ENCODE measurements at regions not wholly inside any gene's neighbourhood (a gene's known extent, or its start where the extent isn't known, plus 50 kb on each side); places are given as distances from the start of the nearest gene placed in this dataset.

DNA sequence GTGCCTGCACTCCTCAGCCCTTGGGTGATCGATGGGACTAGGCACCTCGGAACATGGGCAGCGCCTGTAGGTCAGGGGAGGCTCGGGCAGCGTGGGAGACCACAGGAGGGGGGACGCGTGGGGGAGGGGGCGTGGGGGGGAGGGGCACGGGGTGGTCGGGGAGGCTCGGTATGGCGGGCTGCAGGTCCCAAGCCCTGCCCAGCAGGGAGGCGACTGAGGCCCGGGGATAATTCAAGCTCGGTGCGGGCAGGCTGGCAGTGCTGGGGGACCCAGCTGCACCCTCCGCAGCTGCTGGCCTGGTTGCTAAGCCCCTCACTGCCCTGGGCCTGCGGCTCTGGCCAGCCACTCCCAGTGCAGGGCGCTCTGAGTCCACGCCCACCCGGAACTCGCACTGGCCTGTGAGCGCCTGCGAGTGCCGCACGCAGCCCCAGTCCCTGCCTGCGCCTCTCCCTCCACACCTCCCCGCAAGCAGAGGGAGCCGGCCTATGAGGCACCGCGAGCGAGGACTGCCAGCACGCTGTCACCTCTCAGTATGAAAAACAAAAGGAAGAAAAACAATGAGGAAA is 1698.3 kb upstream of the RAG2 start:
- no peak for DNase-seq

GRCh38 chr11:38282718-38283117 is 1684.7 kb upstream of the RAG2 start:
- DNase-seq = no peak

GRCh38 chr11:38278457-38279141 is 1680.6 kb upstream of the RAG2 start:
- DNase-seq = no peak

DNA sequence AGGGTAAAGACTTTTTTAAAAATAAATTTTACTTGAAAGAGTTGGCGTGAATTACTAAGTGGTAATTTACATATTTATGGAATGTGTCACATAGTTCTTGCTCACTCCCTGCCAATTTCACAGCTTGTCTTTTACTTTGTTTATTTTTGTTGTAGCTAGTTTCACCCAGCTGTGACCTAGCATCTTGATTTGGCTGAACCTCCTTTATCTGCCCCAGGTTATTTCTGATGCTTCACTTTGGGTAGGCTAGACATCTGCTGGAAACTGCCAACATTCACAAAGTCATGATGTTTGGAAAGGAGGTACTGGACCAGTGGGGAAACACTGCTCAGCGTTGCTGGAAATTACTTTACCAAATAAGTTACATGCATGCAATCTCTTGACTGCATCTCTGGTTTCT is 1676.0 kb upstream of the RAG2 start:
- DNase-seq = no peak

GRCh38 chr11:38272376-38272775 is 1674.3 kb upstream of the RAG2 start:
- DNase-seq = no peak

DNA sequence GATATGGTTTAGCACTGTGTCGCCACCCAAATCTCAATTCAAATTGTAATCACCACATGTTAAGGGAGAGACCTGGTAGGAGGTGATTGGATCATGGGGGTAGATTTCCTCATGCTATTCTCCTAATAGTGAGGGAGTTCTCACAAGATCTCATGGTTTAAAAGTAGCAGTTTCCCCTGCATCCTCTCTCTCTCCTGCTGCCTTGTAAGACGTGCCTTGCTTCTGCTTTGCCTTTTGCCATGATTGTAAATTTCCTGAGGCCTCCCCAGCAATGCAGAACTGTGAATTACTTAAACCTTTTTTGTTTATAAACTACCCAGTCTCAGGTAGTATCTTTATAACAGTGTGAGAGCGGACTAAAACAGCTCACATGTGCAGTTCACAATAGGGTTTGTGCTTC is 1668.7 kb upstream of the RAG2 start:
- DNase-seq = no peak

DNA sequence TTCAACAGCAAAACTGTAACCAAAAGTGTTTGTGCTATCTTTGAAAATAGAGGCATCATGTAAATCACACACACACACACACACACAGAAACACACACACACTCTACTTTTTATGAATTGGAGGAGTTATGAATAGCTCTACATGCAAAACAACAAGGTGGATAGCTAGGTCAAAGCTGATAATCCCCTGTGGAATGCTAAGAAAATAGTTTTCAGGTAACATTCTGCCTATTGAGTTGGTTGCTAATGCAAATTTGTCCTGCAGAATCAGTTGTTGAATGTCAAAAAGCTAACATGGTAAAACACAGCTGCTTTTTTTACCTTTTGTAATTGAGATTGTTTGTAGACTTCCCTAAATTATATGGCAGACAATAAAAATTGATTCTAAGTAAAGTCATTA is 1658.4 kb upstream of the RAG2 start:
- DNase-seq = no peak

DNA sequence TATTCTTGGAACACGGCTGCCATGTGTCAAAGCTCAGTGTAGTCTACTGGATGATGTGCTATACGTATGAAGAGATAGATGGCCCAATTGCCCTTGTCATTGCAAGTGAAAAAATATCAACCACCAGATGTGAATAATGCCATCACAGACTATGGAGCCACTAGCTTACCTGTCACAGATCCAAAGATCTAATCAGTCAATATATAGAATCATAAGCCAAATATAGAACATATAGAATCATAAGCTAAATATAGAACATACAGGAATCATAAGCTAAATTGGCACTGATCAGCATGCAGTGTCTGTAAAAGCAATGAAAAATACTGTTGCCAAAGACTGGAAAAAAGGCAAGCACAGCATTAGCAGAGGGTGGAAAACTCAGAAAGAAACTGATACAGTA is 1656.9 kb upstream of the RAG2 start:
- no peak for DNase-seq

DNA sequence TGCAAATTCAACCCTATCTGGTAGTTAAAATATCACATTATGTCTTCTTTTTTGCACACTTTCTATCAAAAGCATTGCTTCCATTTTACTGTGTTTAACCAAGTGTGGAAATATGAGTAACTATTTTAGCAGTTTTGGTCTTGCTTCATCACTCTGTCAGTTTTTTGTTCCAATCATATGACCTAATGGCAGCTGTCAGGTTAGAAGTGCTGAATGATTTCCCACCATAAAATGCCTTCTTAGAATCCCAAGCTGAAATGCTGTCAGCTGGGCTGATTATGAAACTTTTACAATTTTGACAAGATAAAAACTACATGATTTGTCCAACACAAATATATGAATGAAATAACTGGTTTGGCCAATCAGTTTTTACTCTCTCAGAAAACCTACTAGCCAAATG is 1654.6 kb upstream of the RAG2 start:
- DNase-seq = no peak

GRCh38 chr11:38246451-38246850 is 1648.4 kb upstream of the RAG2 start:
- no peak for DNase-seq

DNA sequence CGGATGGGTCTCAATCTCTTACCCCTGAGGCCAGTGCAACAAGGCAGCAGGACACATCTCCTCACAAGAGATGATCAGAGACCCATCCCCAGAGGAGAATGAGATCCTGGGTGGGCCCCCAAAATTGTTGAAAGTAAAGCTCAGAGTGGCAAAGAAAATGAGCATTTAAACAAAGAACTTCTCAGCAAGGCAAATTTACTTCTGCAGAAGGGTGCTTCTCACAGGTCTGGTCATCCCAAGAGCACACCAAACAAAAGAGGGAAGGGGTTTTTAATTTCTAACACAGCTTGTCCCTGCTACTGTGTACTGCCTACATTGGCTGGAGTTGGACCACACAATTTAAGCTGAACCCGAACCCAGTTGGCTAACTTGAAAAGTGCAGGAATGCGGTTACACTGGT is 1628.6 kb upstream of the RAG2 start:
- DNase-seq = no peak

- no peak for DNase-seq
Observed at GRCh38 chr11:38221295-38221694, 1623.3 kb upstream of the RAG2 start.

DNA sequence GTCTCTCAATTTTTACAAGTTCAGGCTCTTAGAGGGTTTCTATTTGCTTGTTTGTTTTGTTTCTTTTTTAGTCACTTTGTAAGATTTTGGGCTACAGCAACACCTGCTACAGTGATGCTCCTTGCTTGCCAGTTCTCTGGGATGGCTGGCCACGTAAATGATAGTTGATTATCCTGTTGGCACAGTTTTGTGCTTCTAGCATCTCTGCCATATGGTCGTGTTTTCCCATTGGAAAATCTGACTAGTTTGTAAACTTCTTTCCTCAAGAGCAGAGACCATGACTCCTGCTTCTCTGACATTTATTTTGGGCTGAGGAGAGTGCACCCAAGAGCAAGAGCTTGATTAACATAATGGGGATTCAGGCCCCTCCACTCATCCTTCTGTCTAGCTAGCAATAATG is 1621.6 kb upstream of the RAG2 start:
- DNase-seq = no peak

- DNase-seq = no peak
Observed at GRCh38 chr11:38208951-38209350, 1610.9 kb upstream of the RAG2 start.

- no peak for DNase-seq
Observed at GRCh38 chr11:38206663-38207062, 1608.6 kb upstream of the RAG2 start.

DNA sequence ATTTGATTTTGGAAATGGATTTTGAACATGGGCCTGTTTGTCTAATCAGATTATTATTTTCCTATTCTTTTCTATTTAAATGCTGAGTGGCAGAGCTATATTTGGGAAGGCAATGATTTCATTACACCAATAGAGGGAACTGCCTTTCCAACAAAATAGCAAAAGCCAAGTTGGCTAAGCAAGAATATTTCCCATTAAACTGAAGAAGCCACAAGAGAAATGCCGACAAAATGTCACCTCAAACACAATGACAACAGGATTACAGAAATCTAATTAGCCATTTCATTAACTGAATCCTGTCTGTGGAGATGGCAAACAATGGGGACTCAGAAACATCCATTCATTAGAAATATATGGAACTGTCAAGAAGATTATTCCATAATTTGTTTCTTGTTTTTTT is 1593.1 kb upstream of the RAG2 start:
- no peak for DNase-seq

DNA sequence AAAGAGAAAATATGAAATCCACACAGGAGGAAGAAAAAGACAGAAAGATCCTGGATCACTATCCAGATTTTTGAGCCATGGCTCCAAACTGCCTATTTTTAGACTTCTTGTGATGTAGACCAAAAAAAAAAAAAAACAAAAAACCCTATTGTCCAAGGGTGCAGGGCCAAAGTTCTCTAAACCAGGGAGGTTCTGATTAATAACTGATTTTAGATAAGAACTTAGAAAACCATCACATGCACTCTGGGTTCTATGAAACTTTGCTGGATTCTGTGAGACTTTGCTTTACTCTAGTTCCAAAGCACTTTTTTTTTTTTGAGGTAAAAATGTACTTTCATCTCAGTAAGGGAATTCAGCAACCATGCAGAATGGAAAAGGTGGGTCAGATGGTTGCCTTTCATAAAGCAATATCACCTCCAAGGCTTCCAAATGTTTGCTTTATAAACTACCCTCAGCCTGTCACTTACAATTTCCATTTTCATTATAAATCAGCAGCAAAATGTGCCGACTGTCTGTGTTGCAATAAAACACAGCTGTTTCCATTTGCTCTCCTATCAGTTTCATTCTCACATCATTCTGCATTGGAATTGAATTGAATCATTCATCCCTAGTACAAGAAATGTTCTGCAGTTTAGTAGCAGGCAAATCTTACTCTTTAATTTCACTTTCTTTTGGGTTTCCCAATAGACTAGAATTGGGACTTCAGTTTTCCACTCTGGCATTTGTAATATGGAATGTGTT is 1584.3 kb upstream of the RAG2 start:
- DNase-seq = peak; percentile 57 to 66

- DNase-seq = no peak
Observed at GRCh38 chr11:38176686-38177322, 1578.8 kb upstream of the RAG2 start.

GRCh38 chr11:38173676-38174075 is 1575.6 kb upstream of the RAG2 start:
- DNase-seq = peak in 1 of 2 donors; percentile 9

DNA sequence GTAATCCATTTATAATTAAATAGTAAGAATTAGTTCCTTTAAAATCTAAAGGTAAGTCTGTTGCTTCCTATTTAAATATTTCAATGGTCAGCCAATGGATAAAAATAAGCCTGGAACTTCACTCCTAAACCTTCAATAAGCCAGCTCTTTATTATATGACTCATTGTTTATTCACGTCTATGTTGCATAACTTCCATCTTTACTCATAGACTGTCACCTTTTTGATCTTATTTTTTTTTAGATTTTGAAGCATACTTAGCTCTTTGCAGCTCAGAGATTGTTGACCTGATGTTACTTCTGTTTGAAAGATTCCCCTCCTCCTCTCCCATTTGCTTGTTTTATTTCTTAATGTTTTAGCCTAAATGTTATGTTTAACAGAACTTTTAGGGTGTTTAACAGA is 1571.2 kb upstream of the RAG2 start:
- no peak for DNase-seq

GRCh38 chr11:38163526-38163925 is 1565.5 kb upstream of the RAG2 start:
- no peak for DNase-seq

GRCh38 chr11:38160433-38160832 is 1562.4 kb upstream of the RAG2 start:
- no peak for DNase-seq

- DNase-seq = no peak
Observed at GRCh38 chr11:38159038-38159437, 1561.0 kb upstream of the RAG2 start.
